ENCODE measurements at regions not wholly inside any gene's neighbourhood (a gene's known extent, or its start where the extent isn't known, plus 50 kb on each side); places are given as distances from the start of the nearest gene placed in this dataset.

DNA sequence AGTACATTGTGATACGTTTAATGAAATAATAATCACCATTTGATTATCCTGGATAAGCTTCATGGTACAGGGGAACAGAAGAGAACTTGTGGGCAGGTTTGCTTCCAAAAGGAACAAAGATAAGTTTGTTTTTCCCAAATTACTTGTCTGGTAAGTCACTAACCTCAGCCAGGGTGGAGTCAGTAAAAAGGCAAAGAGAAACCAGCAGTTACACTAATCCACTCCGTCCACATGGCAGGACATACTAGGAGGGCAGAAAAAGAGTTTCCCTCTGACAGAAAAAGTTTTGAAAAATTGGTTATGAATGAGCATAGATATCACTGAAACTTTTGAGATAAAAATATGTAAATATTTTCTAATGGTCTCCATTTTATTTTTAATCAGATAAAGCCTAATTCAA, 285.9 kb downstream of the IL15 start:
- no peak for FAIRE-seq

DNA sequence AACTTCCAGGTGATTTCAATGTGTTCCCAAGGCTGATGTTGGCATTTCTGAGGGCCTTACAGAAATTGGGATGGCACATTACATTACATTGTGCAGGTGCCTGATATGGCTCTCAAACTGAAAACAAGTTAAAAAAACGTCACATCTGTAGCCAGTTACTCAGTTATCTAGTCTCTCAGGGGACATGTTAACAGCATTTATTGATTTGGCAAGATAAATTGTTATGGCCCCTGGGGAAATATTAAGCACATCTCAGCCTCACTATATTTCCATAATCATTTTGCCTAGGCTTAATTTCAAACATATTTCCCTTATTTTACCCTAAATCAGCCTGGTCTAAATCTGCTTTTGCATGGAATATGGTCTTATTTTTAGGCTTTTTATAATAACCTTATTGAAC, 290.0 kb downstream of the IL15 start:
- FAIRE-seq: no peak

DNA sequence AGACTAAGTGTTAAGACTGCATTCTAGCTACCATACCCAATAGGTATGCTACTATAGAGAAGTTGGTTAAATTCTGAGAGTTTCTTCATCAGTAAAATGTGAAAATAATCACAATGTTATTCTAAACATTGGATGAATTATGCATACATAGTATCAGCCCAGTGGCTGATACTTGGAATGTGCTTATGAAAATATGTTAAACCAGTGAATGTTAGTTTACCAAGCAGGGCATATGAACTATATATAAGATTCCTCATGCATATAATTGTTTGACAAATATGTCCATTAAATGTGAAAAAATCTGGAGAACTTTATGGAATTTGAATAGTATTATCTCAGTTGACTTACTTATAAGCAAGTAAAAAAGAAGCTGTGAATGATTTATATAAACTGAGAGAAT, 296.1 kb downstream of the IL15 start:
- no peak for FAIRE-seq

DNA sequence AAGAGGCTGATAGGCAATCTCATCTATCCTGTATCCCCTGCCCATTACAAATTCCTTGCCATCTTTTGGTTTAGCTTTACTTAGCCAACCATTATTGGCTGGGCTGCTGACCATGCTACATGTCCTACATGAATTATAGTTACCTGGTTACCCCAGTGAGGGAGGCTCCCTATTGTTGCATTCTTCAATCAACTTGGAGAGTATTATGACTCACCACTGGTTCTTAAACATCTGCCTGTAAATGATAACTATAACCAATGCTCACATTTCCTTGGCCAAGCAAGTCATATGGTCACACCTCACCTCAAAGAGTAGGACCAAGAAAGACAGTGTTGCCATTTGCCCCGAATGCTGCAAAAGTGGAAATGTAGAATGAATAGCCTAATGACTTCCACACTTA, 297.6 kb downstream of the IL15 start:
- FAIRE-seq: no peak

DNA sequence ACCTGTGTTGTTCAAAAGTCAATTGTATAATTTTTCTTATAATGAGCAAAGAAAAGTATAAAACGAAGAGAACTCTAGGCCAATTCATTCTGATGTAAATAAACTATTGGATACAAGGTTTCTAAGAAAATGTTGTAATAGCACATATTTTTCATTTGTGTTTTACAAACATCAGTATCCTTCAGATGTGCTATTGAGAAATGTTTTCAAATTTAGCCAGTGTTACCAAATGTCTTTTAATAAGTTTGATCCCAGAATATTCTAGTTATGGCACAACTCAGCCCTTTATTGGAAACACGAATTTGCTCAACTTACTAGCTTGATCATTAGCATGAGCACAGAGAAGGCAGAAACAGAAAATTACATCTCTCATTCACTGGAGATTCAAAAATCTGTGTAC, 319.3 kb downstream of the IL15 start:
- FAIRE-seq: no peak

DNA sequence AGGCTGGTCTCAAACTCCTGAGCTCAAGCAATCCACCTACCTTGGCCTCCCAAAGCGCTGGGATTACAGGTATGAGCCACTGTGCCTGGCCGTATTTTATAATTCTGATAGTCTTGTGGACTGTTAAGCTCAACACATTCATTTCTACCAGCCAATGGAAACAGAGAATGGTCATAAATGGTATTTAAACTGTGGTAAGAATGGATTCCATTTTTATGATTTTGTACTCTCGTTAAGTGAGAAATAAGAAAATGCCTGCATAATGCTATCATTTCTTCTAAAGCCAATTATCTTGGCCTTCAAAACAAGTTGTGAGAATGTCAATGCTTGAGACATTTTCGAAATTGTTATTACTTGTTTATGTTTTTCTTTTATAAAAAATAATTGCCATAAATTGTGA, 321.0 kb downstream of the IL15 start:
- FAIRE-seq: no peak

DNA sequence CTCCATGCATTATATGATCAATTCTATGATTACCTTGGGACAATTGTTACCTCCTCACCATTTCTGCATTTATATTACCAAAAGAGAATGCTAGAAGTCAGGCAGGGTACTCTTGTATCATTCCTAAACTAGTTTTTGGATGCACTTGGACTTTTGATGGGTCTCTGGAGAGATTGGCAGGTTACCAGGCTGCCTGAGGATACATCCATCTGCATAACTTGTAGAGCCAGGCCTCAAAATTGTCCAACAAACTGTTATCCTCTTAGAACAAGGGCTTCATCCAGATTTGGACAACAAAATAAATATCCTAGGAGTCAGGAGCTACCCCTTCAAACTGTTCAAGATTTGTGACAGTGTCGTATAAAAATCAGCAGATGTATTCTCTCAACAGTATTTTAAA, 326.1 kb downstream of the IL15 start:
- FAIRE-seq: no peak

DNA sequence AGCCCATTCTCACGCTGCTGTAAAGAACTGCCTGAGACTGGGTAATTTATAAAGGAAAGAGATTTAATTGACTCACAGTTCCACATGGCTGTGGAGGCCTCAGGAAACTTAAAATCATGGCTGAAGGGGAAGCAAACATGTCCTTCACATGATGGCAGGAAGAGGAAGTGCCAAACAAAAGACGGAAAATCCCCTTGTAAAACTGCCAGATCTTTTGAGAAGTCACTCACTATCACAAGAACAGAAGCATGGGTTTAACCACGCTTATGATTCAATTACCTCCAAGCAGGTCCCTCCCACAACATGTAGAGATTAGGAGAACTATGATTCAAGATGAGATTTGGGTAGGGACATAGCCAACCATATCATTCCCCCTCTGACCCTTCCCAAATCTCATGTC, 335.5 kb downstream of the IL15 start:
- no peak for FAIRE-seq

DNA sequence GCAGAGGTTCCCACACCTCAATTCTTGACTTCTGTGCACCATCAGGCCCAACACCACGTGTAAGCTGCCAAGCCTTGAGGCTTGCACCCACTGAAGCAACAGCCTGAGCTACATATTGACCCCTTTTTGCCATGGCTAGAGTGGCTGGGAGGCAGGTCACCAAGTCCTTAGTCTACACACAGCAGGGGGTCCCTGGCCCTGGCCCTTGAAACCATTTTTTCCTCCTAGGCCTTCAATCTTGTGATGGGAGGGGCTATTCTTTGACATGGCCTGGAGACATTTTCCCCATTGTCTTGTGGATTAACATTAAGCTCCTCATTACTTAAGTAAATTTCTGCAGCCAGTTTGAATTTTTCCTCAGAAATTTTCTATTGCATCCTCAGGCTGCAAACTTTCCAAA, 336.6 kb downstream of the IL15 start:
- FAIRE-seq: no peak

Measured in islet of Langerhans (tissue), 1 donor.